ENCODE measurements at regions not wholly inside any gene's neighbourhood (a gene's known extent, or its start where the extent isn't known, plus 50 kb on each side); places are given as distances from the start of the nearest gene placed in this dataset.
A peak's percentile ranks its signal among the peaks of the same experiment; 100 is the strongest.

DNA sequence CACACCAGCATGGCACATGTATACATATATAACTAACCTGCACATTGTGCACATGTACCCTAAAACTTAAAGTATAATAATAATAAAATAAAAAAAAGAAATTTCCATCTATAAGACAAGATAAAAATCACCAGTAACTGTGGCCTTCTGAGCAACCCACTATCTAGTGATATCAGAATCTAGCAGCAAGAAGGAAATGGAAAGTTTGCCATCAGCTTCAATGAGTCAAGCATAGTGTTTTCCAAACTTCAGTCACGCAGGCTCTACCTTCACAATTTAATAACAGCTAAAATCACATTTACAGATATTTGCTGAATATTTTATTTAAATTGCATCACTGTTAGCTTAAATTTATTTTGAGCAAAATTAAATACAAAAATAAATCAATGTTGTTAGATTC lies 345.3 kb upstream of the CD180 start:
- POLR2A ChIA-PET = interaction anchor here (0.8 kb wide), 1 partner anchor 24 kb away, joined by 4 read pairs; no protein-coding TSS in a partner anchor
- intact Hi-C loops (cut with micrococcal nuclease) = no loop called here
- CTCF ChIA-PET = no interaction called here
- Mint-ChIP-seq H3K9me3 (peaks cover 0 to 3% (median 0%) of the 10 kb centered on the region in 11 donors), H3K36me3 (no peaks in the 10 kb centered on the region), H3K4me3 (no peak overlapping the region), H3K27me3 (no peaks in the 10 kb centered on the region), H3K27ac (no peak overlapping the region), H3K4me1 (peaks cover 0 to 3% (median 0%) of the 10 kb centered on the region in 7 donors)
- Histone ChIP-seq H3K27ac (ENCODE audit: low read depth, low read length) (no peak overlapping the region), H3K36me3 (ENCODE audit: control insufficient read depth in 2 of 3, insufficient read depth in 3 of 3, low read length in 3 of 3) (no peaks in the 10 kb centered on the region), H3K4me1 (ENCODE audit: control insufficient read depth in 2 of 2, insufficient read depth in 2 of 2, low read length in 2 of 2) (peaks cover 0 to 10% of the 10 kb centered on the region in 2 donors), H3K27me3 (ENCODE audit: control insufficient read depth in 2 of 2, insufficient read depth in 2 of 2, low read length in 2 of 2) (no peaks in the 10 kb centered on the region), H3K9me3 (ENCODE audit: control insufficient read depth in 2 of 3, low read length in 3 of 3) (no peaks in the 10 kb centered on the region), H3K4me3 (ENCODE audit: low read length) (no peak overlapping the region)
- DNase-seq (no peak), ATAC-seq (no peak)

DNA sequence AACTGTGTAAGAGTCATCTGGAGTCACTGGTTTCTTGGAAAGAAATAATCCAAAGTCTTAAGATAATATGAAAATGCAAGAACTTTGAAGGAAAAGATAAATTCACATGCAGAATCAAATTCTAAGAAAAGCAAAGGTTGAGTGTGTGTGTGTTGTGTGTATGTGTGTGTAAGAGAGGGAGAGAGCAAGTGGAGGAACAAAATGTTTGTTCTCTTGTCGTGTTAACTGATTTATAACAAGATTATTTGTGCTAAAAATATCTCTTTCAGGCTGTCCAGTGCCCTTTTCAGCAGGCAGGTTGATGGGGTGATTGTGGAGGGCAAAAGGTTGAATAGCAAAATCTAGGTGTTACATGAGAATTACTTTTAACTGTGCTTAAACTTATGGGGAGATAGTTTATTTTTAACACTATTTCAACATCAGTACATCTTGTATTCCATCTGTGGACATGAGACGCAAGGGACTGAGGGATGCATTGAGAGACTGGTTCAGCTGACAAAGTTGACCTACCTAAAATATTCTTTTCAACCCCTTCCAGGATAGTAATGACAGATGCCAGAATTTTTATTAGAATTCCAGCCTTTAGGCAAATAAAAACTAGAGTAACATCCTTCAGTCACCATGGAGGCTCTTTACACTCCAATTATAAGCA lies 342.4 kb upstream of the CD180 start:
- ATAC-seq = no peak
- ChIA-PET POLR2A (interaction anchor here (0.6 kb wide), 2 partner anchors 10 to 1038 kb away, joined by 3 to 4 read pairs; no protein-coding TSS in a partner anchor), CTCF (no interaction called here)
- Histone ChIP-seq H3K27ac (ENCODE audit: low read depth, low read length) (no peak overlapping the region), H3K4me1 (ENCODE audit: control insufficient read depth in 2 of 2, insufficient read depth in 2 of 2, low read length in 2 of 2) (peaks cover 0 to 10% of the 10 kb centered on the region in 2 donors), H3K36me3 (ENCODE audit: control insufficient read depth in 2 of 3, insufficient read depth in 3 of 3, low read length in 3 of 3) (no peaks in the 10 kb centered on the region), H3K27me3 (ENCODE audit: control insufficient read depth in 2 of 2, insufficient read depth in 2 of 2, low read length in 2 of 2) (no peaks in the 10 kb centered on the region), H3K4me3 (ENCODE audit: low read length) (no peak overlapping the region), H3K9me3 (ENCODE audit: control insufficient read depth in 2 of 3, low read length in 3 of 3) (no peaks in the 10 kb centered on the region)
- intact Hi-C loops (cut with micrococcal nuclease) = no loop called here
- Mint-ChIP-seq H3K27me3 (no peaks in the 10 kb centered on the region), H3K9me3 (peaks cover 0 to 2% (median 0%) of the 10 kb centered on the region in 11 donors), H3K4me3 (no peak overlapping the region), H3K36me3 (no peaks in the 10 kb centered on the region), H3K27ac (no peak overlapping the region), H3K4me1 (peaks cover 0 to 12% (median 5%) of the 10 kb centered on the region in 7 donors)
- DNase-seq = no peak

DNA sequence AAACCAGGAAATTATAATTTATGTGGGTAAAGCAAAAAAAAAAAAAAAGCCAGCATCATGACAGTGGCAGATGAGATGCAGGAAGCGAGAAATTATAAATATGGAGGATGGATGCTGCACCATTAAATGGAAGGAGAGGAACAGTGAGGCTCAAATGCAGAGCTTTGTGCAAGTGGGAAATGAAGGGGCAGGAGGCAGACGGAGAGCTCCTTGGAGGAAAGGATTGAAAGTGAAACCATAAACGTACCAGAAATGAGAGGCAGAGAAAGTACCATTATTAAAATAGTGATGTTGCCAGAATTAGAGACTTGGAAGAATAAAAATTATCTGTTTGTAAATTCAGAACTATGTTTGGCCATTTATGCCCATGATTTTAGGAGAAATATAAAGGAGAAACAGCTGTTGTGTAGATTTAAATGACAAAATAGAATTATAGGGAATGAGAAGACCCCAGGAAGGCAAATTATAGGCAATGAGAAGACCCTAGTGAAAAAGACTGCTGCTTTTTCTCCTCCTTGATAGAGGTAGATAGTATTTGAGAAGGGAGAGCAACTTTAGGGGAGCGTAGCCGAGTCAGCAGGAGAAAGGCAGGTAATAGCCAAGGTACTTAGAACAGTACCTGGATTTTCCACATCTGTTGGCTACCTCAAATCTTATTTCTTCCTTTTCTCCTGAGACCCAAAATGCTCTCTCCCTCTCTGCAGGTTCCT lies 341.0 kb upstream of the CD180 start:
- ATAC-seq (no peak), DNase-seq (peak in 3 of 9 donors; percentile 13 to 31 (median 16))
- Mint-ChIP-seq H3K27ac (no peak overlapping the region), H3K9me3 (peaks cover 0 to 2% (median 0%) of the 10 kb centered on the region in 11 donors), H3K4me1 (peaks cover 0 to 12% (median 5%) of the 10 kb centered on the region in 7 donors), H3K27me3 (no peaks in the 10 kb centered on the region), H3K4me3 (no peak overlapping the region), H3K36me3 (no peaks in the 10 kb centered on the region)
- intact Hi-C loops (cut with micrococcal nuclease) = no loop called here
- Histone ChIP-seq H3K36me3 (ENCODE audit: control insufficient read depth in 2 of 3, insufficient read depth in 3 of 3, low read length in 3 of 3) (no peaks in the 10 kb centered on the region), H3K9me3 (ENCODE audit: control insufficient read depth in 2 of 3, low read length in 3 of 3) (no peaks in the 10 kb centered on the region), H3K27me3 (ENCODE audit: control insufficient read depth in 2 of 2, insufficient read depth in 2 of 2, low read length in 2 of 2) (no peaks in the 10 kb centered on the region), H3K27ac (ENCODE audit: low read depth, low read length) (peak overlapping the region; percentile 6), H3K4me3 (ENCODE audit: low read length) (peak overlapping the region; percentile 40), H3K4me1 (ENCODE audit: control insufficient read depth in 2 of 2, insufficient read depth in 2 of 2, low read length in 2 of 2) (peaks cover 0 to 10% of the 10 kb centered on the region in 2 donors)
- ChIA-PET POLR2A (interaction anchor here (0.7 kb wide), 2 partner anchors 24 to 335 kb away, joined by 3 read pairs; no protein-coding TSS in a partner anchor), CTCF (no interaction called here)

DNA sequence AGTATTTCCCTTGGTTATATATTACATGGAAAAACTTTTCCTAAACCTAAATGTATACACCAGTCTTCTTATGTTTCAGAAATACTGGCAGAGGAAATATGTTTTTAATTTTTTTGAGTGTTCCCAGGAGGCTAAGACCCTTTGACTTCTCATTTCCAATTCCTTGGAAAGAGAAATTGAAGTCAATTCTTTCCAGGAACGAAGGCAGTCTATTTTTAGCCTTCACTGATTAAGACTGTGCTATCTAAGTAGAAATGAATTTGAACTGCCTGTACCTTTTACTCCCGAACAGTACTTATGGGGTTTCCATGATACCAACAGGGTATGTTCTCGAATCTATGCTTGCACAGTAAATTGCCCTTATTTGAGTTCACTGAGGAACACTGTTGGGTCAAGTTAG lies 340.3 kb upstream of the CD180 start:
- no peak for ATAC-seq
- DNase-seq = no peak
- H3K27me3 ChIP-seq (ENCODE audit: control insufficient read depth in 2 of 2, insufficient read depth in 2 of 2, low read length in 2 of 2) = no peaks in the 10 kb centered on the region
- CTCF ChIA-PET = interaction anchor here (0.6 kb wide), 1 partner anchor 291 kb away, joined by 3 read pairs; no protein-coding TSS in a partner anchor
- peak overlapping the region; percentile 40 for H3K4me3 ChIP-seq (ENCODE audit: low read length)
- peaks cover 0 to 10% of the 10 kb centered on the region in 2 donors for H3K4me1 ChIP-seq (ENCODE audit: control insufficient read depth in 2 of 2, insufficient read depth in 2 of 2, low read length in 2 of 2)
- H3K27ac ChIP-seq (ENCODE audit: low read depth, low read length) = no peak overlapping the region
- Mint-ChIP-seq H3K4me3 (peak overlapping the region in 2 of 10 donors; percentile 14 to 16), H3K27me3 (no peaks in the 10 kb centered on the region), H3K9me3 (peaks cover 0 to 1% (median 0%) of the 10 kb centered on the region in 11 donors), H3K27ac (no peak overlapping the region), H3K36me3 (no peaks in the 10 kb centered on the region), H3K4me1 (peaks cover 0 to 12% (median 5%) of the 10 kb centered on the region in 7 donors)
- POLR2A ChIA-PET = no interaction called here
- intact Hi-C loops (cut with micrococcal nuclease) = no loop called here
- no peaks in the 10 kb centered on the region for H3K9me3 ChIP-seq (ENCODE audit: control insufficient read depth in 2 of 3, low read length in 3 of 3)
- no peaks in the 10 kb centered on the region for H3K36me3 ChIP-seq (ENCODE audit: control insufficient read depth in 2 of 3, insufficient read depth in 3 of 3, low read length in 3 of 3)

DNA sequence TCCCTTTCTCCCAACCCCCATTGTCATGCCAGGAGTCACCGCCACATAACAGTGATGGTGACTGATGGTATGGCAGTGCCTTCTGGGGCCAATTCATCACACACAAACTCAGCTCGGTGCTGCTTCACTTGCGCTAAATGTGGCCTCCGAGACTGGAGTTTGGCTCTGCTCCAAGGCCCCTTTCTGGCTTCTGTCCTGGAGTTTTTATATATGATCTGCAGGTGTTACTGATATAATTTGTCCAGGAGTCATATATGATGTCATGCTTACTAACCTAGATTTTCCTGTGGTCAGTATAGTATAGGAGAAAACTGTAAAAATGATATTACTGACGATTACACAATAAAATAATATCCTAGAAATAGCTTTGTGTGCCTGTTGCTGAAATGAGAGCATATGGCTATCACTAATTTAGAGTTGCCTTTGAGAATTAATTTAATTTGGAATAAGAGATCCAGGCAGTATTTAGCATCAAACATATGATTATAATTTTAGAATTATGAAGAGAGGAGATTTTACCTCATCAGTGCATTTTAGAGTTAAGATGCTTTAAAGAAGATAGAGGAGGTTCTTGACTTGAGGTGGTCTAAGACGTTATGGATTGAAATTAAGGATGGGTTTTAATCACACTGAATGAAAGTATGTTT lies 334.1 kb upstream of the CD180 start:
- peaks cover 0 to 4% (median 0%) of the 10 kb centered on the region in 3 experiments for H3K9me3 ChIP-seq (ENCODE audit: control insufficient read depth in 2 of 3, low read length in 3 of 3)
- DNase-seq = no peak
- ChIA-PET CTCF (interaction anchor here (1.7 kb wide), 1 partner anchor 17 kb away, joined by 5 read pairs; no protein-coding TSS in a partner anchor), POLR2A (interaction anchor here (1.6 kb wide), 1 partner anchor 14 kb away, joined by 4 read pairs; no protein-coding TSS in a partner anchor)
- Mint-ChIP-seq H3K4me1 (peaks cover 0 to 2% (median 0%) of the 10 kb centered on the region in 7 donors), H3K4me3 (no peak overlapping the region), H3K9me3 (peaks cover 0 to 16% (median 8%) of the 10 kb centered on the region in 11 donors), H3K27ac (no peak overlapping the region), H3K27me3 (peaks cover 0 to 7% (median 0%) of the 10 kb centered on the region in 5 donors), H3K36me3 (peaks cover 0 to 3% (median 0%) of the 10 kb centered on the region in 5 donors)
- no peaks in the 10 kb centered on the region for H3K4me1 ChIP-seq (ENCODE audit: control insufficient read depth in 2 of 2, insufficient read depth in 2 of 2, low read length in 2 of 2)
- H3K36me3 ChIP-seq (ENCODE audit: control insufficient read depth in 2 of 3, insufficient read depth in 3 of 3, low read length in 3 of 3) = no peaks in the 10 kb centered on the region
- no peak overlapping the region for H3K4me3 ChIP-seq (ENCODE audit: low read length)
- H3K27me3 ChIP-seq (ENCODE audit: control insufficient read depth in 2 of 2, insufficient read depth in 2 of 2, low read length in 2 of 2) = no peaks in the 10 kb centered on the region
- intact Hi-C loops (cut with micrococcal nuclease) = no loop called here
- no peak for ATAC-seq
- H3K27ac ChIP-seq (ENCODE audit: low read depth, low read length) = no peak overlapping the region

DNA sequence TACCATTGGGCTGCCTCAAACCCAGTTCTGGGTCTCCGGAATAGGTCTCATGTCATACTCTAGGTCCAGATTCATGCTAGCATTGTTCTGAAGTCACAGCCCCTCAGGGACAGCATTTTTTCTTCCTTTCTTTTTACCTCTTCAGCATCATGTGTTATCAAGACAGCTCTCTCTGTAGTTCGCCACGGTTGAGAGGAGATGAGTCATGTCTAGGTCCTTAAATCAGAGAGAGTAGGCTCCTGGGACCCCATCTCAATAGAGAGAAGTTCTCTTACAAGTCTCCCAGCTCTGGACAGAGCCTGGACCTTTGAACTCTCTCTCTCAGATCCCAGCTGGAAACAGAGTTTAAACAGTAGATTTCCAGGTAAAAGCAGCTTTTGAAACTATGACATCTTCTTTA lies 332.4 kb upstream of the CD180 start:
- Mint-ChIP-seq H3K4me1 (peaks cover 0 to 1% (median 0%) of the 10 kb centered on the region in 7 donors), H3K9me3 (peaks cover 0 to 21% (median 8%) of the 10 kb centered on the region in 11 donors), H3K27me3 (peaks cover 0 to 8% (median 0%) of the 10 kb centered on the region in 5 donors), H3K36me3 (peaks cover 0 to 4% (median 0%) of the 10 kb centered on the region in 5 donors), H3K4me3 (no peak overlapping the region), H3K27ac (no peak overlapping the region)
- CTCF ChIA-PET = interaction anchor here (1.7 kb wide), 1 partner anchor 15 kb away, joined by 5 read pairs; no protein-coding TSS in a partner anchor
- POLR2A ChIA-PET = interaction anchor here (0.6 kb wide), 1 partner anchor 9 kb away, joined by 4 read pairs; no protein-coding TSS in a partner anchor
- no peaks in the 10 kb centered on the region for H3K27me3 ChIP-seq (ENCODE audit: control insufficient read depth in 2 of 2, insufficient read depth in 2 of 2, low read length in 2 of 2)
- no peak for DNase-seq
- H3K4me3 ChIP-seq (ENCODE audit: low read length) = no peak overlapping the region
- peaks cover 0 to 4% (median 0%) of the 10 kb centered on the region in 3 experiments for H3K9me3 ChIP-seq (ENCODE audit: control insufficient read depth in 2 of 3, low read length in 3 of 3)
- intact Hi-C loops (cut with micrococcal nuclease) = no loop called here
- H3K4me1 ChIP-seq (ENCODE audit: control insufficient read depth in 2 of 2, insufficient read depth in 2 of 2, low read length in 2 of 2) = no peaks in the 10 kb centered on the region
- no peaks in the 10 kb centered on the region for H3K36me3 ChIP-seq (ENCODE audit: control insufficient read depth in 2 of 3, insufficient read depth in 3 of 3, low read length in 3 of 3)
- H3K27ac ChIP-seq (ENCODE audit: low read depth, low read length) = no peak overlapping the region
- ATAC-seq = no peak
